ENCODE measurements at regions not wholly inside any gene's neighbourhood (a gene's known extent, or its start where the extent isn't known, plus 50 kb on each side); places are given as distances from the start of the nearest gene placed in this dataset.
"Not testable (repeated sequence)": the region's sequence is repeated elsewhere in the genome, so short reads cannot be mapped to it uniquely, and the experiment has no call there.

- DNase-seq (ENCODE audit: low spot score) (no peak), ATAC-seq (no peak)
These were observed 219.3 kb downstream of the CAAP1 start for GRCh38 chr9:26673261-26673660.

GRCh38 chr9:26669701-26670670 is 222.6 kb downstream of the CAAP1 start:
- no peak for ATAC-seq
- no peak for DNase-seq (ENCODE audit: low spot score)

GRCh38 chr9:26667882-26668281 is 224.7 kb downstream of the CAAP1 start:
- DNase-seq (ENCODE audit: low spot score): no peak
- ATAC-seq: no peak

DNA sequence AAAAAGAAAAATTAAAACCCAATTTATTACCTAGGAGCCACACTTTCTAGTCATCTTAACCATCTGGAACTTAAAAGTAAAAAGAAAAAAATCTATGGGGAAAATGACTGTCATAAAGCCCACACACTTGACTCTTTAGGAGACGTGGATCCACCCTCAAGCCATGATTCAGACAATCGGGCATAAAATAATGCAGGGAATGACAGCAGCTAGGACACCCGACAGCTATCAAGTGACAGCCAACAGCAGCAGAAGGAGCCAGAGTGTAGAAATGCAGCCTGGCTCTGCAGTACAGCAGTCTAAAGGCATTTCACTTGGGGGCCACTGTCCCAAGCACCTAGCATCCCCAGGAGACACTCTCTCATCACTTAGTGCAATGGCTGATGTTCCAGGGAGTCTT is 226.9 kb downstream of the CAAP1 start:
- no peak for DNase-seq (ENCODE audit: low spot score)
- ATAC-seq: no peak

DNA sequence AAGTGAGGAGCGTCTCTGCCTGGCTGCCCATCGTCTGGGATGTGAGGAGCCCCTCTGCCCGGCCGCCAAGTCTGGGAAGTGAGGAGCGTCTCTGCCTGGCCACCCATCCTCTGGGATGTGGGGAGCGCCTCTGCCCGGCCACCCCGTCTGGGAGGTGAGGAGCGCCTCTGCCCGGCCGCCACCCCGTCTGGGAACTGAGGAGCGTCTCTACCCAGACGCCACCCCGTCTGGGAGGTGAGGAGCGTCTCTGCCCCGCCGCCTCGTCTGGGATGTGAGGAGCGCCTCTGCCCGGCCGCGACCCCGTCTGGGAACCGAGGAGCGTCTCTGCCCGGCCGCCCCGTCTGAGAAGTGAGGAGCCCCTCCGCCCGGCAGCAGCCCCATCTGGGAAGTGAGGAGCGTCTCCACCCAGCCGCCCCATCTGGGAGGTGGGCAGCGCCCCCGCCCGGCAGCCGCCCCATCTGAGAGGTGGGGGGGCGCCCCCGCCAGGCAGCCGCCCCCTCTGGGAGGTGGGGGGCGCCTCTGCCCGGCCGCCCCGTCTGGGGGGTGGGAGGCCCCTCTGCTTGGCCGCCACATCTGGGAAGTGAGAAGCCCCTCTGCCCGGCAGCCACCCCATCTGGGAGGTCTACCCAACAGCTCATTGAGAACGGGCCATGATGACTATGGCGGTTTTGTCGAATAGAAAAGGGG is 228.4 kb downstream of the CAAP1 start:
- ATAC-seq; DNase-seq (ENCODE audit: low spot score): not testable (repeated sequence)

DNA sequence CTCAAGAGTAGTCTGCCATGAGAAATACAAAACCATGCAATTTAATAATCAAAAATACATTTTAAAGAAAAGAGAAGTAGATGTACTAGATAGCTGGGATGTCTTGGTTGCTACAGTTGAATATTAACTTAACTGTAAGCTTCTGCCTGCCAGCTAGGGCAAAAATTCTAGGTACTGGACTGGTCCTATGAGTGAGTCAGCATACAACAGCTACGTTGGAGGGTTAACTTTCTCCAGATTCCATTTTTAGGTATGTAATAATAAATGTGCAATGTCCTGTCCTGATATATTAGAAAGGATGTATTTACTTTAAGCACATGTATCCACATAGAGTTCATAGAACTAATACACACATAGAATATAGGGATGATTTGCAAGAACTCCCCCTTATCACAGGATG is 230.1 kb downstream of the CAAP1 start:
- DNase-seq (ENCODE audit: low spot score): no peak
- ATAC-seq: no peak

- no peak for DNase-seq (ENCODE audit: low spot score)
- no peak for ATAC-seq
These were observed 234.1 kb downstream of the CAAP1 start for GRCh38 chr9:26658476-26658875.

DNA sequence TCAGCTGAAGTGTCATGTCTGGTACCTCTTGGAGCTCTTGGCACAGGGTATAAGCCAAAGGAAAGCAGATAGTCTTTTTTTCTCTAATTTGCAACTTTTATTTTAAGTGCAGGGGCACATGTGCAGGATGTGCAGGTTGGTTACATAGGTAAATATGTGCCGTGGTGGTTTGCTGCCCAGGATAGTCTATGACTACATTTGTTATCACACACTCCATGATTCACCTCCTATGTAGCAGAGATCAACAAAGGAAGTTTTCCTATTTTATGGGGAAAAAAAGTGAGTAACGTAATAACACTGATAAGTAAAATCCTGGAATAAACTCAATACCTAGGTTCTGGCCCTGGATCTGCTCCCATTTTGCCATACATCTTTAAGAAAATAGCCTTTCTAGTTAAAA is 234.6 kb downstream of the CAAP1 start:
- DNase-seq (ENCODE audit: low spot score): no peak
- no peak for ATAC-seq

- ATAC-seq: no peak
These were observed 236.4 kb downstream of the CAAP1 start for GRCh38 chr9:26656003-26656870.

GRCh38 chr9:26655166-26655565 is 237.4 kb downstream of the CAAP1 start:
- ATAC-seq (no peak), DNase-seq (ENCODE audit: low spot score) (no peak)

More at GRCh38 chr9:26656003-26656870, 236.4 kb downstream of the CAAP1 start:
- DNase-seq (ENCODE audit: low spot score): no peak

DNA sequence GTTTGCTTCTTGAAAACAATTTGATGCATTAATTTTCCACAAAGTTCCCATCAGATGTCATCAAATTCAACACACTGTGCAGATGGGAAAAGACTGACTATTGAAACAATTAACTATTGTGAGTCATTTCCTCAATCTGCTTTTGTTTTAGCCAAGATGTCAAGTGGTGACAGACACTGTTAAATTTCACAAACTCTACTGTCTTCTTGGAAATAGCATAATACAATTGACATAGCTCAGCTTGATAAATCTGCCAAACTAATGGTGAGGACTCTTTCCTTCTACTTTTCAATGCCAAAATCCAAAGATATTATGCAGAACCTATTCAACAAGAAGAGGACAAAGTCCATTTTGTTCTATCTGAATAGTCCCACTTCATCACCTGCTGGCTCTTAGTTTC is 242.3 kb downstream of the CAAP1 start:
- DNase-seq (ENCODE audit: low spot score) (no peak), ATAC-seq (no peak)

DNA sequence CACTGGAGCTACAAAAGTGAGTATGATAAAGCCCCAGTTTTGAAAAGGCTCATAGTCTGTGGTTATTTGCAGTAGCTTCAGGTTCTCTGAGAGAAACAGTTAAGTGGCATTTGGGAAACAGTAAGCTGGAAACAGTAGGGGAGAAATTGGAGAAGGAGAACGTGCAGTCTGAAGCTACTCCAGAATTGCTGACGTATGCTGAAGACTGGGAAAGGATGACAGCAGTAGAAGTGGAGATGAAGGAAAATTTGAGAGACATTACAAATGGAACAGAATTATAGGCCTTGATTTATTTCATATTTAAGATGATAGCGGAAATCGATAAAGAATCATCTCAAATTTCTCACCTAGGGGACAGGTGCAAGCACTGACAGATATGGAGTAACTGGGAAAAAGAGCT is 248.8 kb downstream of the CAAP1 start:
- no peak for ATAC-seq
- no peak for DNase-seq (ENCODE audit: low spot score)

- no peak for ATAC-seq
- DNase-seq (ENCODE audit: low spot score): no peak
These were observed 252.8 kb downstream of the CAAP1 start for GRCh38 chr9:26639761-26640160.

GRCh38 chr9:26637101-26637500 is 255.5 kb downstream of the CAAP1 start:
- DNase-seq (ENCODE audit: low spot score): no peak
- no peak for ATAC-seq

DNA sequence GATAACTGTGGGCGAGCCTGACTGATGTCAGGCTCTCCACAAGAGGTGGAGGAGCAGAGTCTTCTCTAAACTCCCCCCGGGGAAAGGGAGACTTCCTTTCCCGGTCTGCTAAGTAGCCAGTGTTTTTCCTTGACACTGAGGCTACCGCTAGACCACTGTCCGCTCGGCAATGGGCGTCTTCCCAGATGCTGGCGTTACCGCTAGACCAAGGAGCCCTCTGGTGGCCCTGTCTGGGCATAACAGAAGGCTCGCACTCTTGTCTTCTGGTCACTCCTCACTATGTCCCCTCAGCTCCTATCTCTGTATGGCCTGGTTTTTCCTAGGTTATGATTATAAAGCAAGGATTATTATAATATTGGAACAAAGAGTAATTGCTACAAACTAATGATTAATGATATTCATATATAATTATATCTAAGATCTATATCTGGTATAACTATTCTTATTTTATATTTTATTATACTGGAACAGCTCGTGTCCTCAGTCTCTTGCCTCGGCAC is 278.7 kb downstream of the CAAP1 start:
- ATAC-seq: not testable (repeated sequence)

GRCh38 chr9:26612211-26612610 is 280.4 kb downstream of the CAAP1 start:
- no peak for ATAC-seq
- DNase-seq (ENCODE audit: low spot score): no peak

More for the DNA sequence above, 278.7 kb downstream of the CAAP1 start:
- not testable (repeated sequence) for DNase-seq (ENCODE audit: low spot score)

DNA sequence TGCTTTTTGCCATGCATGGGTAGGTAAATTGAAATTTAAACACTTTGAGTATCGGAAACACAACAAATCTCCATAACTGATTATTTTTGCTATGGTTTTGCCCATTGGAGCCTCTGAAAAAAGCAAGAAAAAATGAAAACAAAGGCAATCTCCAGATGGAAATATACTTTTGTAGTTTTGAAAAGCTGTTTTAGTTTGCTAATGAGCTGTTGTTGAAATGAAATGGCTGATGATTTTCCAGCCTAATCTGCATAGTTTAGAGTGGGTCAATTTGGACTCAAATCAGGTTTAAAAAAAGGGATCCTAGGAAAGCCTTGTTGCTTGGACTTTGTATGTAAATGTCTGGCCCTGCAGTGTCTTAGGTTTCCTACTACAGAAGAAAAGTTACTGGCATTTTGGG is 285.8 kb downstream of the CAAP1 start:
- ATAC-seq: no peak
- DNase-seq (ENCODE audit: low spot score): no peak

DNA sequence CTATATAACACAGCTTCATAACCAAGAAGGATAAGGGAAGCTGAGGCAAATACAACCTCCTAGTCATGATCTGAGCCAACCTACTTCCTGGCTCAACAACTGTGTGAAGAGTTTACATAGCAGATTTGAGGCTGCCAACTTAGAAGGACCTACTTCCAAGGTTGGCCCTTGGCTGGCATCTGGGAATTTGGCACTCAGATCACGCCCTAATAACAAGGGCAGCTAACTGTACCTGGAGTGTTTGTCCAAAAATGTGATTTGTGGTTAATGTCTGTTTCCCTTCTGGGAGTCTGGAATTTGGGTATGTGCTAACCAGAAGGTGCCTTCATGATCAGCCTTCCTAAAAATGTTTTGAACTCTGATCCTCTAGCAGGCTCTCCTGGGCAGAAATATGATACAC is 287.2 kb downstream of the CAAP1 start:
- DNase-seq (ENCODE audit: low spot score) (no peak), ATAC-seq (no peak)

- no peak for ATAC-seq
These were observed 288.4 kb downstream of the CAAP1 start for GRCh38 chr9:26604076-26604662.

GRCh38 chr9:26603617-26604016 is 289.0 kb downstream of the CAAP1 start:
- ATAC-seq (no peak), DNase-seq (ENCODE audit: low spot score) (no peak)

More at GRCh38 chr9:26604076-26604662, 288.4 kb downstream of the CAAP1 start:
- DNase-seq (ENCODE audit: low spot score): no peak

Data from left lobe of liver (tissue), 2 donors.